ENCODE measurements at regions not wholly inside any gene's neighbourhood (a gene's known extent, or its start where the extent isn't known, plus 50 kb on each side); places are given as distances from the start of the nearest gene placed in this dataset.
A peak's percentile ranks its signal among the peaks of the same experiment; 100 is the strongest.

DNA sequence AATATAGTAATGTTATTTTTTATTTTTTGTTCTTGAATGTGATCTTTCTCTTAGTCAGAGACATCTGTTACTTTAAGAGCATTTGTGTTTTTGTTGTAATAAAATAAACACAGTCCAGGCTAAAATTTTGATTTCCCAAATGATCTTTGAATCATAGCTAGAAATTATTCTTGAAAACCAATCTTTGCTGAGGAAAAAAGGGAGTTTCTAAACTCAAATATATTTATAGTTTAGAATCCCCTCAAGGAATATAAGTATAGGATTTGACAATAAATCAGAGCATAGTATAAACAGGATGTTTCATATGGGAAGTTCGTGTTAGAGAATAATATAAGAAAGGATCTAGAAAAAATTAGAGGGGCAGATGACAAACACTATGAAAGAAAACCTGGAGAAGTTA, 118.8 kb upstream of the ADAMTS19 start:
- DNase-seq (ENCODE audit: low spot score): no peak

DNA sequence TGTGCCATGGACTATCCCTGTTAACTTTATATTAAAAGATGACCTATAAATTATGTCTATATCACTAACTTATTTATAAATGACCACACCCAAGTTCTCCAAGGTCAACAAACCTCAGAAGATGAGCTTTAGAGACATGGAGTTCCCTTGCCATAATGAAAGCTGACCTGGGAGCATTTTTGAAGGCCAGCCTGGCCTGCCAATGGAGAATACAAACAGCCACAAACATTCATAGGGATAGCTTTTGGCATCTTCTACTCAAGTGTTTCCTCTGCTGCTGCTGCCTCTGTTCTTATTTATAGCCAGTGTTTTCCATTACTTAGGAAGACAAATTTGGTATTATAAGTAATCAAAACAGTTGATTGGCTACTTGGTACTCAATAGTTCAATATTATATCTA, 117.3 kb upstream of the ADAMTS19 start:
- no peak for DNase-seq (ENCODE audit: low spot score)

DNA sequence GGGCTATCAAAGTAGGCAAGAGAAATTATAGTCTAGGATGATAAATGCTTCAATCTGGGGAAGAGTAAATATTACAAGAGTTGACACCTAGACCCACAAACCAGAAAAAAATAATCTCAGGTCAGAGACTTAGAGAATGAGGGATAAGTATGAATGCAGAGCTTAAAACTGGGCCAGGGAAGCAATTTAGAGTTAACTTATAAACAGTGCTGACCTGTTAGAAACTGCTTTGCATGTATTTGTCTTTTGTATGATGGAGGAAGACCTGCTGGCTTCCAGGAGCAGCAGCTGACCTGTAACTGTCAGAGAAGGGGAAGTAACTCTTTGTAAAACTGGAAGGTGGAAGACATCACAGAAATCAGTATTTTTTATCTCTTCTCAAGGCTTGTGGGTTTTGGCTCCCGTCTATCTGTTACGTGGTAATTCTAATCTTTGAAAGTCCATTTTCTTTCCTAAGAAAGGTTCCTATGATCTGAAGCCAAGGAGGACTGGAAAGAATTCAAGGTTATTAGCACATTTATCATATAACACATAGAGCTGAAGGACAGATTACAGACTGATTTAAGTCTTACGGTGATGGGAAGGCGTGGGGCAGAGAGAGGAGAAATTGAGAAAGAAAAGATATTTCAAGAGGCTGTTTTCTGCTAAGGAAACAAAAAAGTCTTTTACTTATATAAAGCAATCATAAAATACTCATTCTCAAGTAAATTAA, 114.7 kb upstream of the ADAMTS19 start:
- DNase-seq (ENCODE audit: low spot score): no peak

DNA sequence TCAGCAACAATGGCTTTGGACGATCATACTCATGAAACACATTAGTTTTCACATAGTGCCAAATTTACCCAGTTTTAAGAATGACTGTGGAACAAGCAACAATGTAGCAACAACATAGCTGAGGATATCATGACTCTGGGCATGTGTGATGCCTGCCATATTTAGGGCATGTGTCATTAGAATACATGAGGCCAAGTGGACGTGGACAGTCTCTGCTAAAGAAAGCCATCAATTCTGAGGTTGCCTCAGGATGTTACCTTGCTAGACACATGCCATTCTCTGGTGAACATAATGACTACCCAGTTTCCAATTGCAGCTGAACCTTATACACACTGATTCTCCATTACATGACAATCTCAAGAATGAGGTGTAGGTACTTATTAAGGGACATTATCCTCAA, 103.3 kb upstream of the ADAMTS19 start:
- DNase-seq (ENCODE audit: low spot score): no peak

DNA sequence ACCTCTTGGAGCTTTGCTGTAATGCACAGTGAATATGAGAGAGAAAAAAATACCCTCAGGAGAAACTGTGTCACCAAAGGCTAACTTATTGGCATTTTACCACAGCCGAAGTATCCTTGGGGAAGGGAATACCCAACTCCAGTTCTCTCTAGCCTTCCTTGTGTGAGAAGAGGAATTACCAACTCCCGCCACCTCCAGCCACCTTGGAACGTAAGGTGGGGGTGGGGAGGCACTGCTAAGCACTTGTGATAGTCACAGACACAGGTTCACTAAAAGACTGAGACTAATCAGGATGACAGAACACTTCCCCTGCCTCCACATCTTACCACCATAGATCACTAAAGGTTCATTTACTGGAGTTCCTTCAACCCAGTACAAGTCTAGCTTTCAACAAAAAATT, 102.0 kb upstream of the ADAMTS19 start:
- no peak for DNase-seq (ENCODE audit: low spot score)

DNA sequence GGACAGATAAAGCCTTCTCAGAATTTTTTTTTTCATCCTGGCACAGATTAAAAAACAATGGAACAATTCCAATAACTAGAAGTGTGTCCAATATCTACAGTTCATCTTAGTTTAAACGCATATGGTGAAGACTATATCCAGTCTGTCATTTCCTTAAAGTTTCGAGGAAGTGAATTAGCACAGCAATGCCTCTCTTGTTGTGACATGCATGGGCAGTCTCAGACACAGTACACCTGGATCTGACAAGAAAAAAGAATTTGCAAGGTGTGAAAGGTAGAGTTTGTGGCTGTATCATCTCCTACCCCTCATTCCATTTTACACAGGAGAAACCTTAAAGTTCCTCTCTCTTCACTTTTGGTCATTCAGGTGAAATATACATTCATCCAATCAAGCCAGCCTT, 100.6 kb upstream of the ADAMTS19 start:
- no peak for DNase-seq (ENCODE audit: low spot score)

DNA sequence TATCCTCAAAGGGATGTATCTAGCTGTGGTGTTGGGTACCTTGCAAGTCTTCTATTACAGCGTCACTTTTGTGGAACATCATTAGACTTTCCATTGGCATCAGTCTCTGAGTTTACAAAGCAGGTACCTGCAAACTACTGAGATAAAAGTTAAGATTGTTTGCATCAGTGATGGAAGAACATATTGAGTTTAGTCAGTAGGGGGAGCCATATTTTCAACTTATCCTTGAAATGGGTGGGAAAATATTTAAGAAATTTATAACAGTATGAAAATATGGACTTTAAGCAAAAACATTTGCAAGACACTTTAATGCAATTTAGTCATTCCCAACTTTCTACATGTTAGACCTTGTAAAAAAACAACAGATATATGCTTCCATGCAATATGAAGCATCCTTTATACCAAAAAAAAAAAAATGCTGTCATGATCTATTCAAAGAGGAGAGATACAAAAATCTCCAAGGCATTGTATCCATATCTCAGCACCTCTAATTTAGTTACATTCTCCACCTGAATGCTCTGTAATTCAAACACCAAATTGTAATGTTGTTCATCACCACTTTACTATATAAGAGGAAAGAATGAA, 98.6 kb upstream of the ADAMTS19 start:
- peak; percentile 9 for DNase-seq (ENCODE audit: low spot score)

DNA sequence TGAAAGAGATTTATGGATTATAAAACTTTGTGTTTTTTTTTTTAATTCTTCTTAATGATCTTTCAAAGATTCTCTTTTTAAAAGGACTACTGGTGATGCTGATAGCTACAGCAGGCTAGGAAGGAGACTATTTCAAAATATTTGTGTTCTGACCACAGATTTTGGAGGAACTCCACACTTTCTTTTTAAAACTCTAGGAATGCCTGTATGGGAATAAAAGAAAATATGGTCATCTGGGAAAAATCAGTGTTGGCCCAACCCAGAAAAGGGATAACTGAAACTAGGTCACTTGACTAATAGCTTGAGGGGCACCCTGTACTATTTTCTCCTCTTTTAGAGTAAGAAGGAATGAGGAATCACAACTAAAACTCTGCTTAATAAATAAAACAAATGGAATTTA, 97.6 kb upstream of the ADAMTS19 start:
- DNase-seq (ENCODE audit: low spot score): no peak

DNA sequence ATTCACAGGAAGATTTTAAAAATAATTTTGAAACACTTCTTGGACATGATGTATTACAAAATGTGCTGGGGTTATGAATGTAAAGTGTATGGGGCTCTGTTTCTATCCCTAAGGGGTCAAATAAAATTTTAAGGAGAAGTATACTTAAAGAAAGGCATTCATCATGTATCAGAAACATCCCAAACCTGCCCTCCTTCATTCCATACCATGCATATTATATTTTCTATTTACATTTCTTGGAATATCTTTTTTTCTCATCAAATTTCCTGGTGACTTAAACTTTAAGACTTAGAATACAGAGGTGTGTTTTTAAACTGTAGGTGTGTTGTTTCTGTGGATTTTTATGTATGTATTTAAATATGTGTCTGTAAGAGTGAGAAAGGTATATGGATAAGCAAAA, 96.1 kb upstream of the ADAMTS19 start:
- no peak for DNase-seq (ENCODE audit: low spot score)

DNA sequence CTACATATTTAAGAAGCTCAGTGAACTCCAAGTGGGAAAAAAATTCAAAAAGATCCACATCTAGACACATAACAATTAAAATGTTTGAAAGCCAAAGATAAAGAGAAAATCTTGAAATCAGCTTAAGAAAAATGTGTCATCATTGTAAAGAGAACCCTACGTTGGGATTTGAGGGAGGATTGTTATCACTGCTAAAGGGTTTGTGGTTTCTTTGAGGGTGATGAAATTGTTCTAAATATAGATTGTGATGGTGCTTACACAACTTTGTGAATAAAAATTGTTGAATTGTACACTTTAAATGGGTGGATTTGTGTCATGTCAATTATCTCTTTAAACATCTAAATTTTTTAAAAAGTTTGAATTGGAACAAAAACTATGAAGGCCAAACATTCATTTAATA, 92.2 kb upstream of the ADAMTS19 start:
- no peak for DNase-seq (ENCODE audit: low spot score)

DNA sequence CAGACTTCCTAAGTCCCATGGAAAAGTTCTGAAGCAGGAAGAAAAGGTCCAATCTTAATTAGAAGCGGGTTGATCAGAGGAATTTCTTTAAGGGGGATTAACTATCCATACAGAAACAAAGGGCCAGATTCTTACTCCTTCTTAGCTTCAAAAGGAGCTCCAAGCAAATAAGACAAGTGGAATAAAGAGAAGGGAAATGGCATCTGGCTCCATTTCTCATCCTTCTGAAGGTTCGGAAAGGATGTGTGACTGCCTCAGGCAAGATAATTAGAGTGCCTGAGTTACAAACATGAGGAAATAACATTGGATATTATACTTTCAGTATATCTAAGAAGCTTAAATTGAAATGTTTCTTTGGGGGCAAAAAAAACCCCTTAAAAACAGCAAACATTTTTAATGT, 88.1 kb upstream of the ADAMTS19 start:
- no peak for DNase-seq (ENCODE audit: low spot score)

DNA sequence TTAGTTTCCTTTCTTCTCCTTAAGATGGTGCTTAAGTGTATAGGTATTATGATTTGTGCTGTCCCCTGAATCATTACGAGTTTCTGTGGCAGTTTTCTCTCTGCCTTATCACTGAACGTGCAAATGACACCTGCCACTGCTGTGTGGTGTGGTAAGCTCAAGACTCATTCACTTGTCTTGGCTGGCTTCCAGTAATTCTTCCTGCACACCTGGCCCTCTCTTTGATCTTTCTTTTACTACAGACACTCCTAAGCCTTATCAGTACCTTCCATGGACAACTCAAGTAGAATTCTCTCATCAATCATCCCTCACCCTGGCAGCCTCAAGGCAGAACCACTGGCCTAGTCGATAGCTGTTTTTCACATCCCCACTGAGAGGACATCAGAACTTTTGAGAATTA, 82.6 kb upstream of the ADAMTS19 start:
- no peak for DNase-seq (ENCODE audit: low spot score)

DNA sequence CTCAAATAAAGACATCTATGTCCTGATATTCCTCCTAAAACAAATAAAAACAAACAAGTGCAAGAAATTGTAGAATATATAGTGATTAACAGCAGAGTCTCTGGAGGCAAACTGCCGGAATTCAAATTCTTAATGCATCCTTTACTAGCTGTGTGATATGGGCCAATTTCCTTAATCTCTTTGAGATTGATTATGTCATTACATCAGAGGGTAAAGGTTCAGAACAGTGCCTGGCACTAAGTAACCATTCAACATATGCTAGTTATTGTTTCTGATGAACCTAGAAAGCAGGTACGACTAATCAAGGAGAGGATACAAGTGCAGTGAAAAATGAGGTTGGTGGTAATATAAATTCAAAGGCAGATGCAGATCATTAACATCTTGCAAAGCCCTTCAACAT, 81.1 kb upstream of the ADAMTS19 start:
- DNase-seq (ENCODE audit: low spot score): no peak

DNA sequence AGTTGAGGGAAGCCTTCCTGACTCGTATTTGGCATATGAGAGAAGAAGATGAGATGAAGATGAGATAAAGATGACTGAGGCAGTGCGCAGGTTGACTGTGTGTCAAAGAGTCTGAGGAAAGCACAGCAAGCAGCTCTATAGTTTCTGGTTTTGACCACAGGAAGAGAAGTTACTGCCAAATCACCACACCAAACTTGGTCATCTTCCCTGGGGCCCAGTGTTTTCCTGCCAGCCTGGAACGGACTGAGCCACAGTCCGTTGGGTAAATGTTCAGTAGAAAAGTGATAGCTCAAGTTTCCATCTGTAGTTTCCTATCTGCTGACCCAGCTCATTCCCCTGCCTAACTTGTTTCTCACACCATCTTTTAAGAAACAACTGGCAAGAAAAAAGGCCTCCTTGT, 80.7 kb upstream of the ADAMTS19 start:
- no peak for DNase-seq (ENCODE audit: low spot score)

DNA sequence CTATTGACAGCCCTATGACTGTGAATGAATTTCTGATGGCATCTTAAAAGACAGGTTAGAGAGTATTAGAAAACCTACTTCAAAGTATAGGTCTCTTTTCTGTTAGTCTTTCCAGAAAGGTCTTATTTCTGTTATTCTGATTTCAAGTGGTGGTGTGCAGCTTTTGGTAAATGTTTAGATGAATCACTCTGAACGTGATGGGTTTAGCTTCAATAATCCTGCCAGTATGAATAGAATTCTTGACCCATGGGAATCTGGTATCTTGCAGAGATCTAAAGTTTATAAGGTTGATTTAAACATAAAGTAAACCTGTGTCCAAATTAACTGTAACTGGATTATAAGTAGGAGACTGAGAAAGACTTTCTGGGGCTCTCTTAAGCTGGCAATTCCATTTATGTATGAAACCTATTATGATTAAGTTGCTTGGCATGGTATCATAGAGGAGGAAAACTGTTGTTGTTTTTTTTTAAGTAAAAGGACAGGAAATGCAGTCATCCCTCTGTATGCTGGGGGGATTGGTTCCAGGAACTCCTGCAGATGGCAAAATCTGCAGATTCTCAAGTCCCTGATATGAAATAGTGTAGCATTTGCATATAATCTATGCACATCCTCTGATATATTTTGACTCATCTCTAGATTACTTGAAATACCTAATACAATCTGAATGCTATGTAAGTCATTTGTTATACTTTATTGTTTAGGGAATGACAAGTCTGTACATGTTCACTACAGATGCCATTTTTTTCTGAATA, 77.0 kb upstream of the ADAMTS19 start:
- no peak for DNase-seq (ENCODE audit: low spot score)

DNA sequence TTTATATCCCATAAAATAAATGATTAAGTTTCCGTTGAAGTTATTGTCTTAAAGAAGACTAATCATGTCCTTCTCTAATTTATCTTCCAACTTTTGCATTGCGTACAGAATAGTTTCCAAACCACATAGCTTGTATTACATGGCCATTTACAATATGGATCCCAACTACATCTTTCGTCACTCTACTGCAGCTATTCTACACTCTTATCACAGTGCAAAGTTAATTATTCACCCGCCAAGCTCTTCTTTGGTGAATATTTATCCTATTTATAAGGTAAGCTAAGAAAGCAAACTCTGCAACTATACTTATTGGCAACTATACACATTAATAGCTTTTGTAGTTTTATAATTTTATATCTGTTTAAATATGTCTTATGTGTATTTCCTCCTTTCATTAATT, 75.9 kb upstream of the ADAMTS19 start:
- DNase-seq (ENCODE audit: low spot score): no peak

DNA sequence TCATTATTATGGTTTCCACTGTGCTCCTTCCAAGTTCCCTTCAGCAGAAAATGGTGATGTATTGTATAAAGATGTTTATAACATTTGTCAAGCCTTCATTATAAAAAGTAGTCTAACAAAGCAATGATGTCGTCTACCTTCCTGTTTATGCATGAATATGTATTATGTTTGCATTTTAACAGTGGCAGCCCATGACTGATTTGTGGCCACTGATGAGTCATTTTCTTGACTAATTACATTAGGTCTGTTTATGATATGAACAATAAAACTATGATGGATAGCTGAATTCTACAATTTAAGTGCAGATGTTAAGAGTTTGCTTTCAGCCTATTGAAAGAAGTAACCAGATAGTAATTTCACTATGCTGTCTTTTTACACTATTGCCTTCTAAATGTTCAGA, 75.4 kb upstream of the ADAMTS19 start:
- no peak for DNase-seq (ENCODE audit: low spot score)

DNA sequence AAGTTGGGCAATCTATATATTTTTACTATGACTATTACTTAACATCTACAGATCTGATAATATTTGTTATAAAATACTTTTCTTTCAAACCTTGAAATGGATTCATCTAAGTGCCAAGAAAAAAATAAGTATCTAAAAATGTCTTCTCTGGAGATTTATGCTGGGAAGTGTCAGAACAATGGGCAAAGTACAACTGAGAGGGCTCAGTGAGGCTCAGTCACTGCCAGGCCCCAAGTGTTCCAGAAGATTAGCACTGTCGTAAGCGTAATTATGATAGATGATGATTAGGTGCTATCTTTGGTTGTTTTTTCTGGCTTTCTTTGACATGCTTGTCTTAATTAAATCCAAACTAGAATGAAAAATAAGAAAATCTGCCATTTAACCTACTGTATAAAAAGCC, 72.2 kb upstream of the ADAMTS19 start:
- DNase-seq (ENCODE audit: low spot score): no peak

DNA sequence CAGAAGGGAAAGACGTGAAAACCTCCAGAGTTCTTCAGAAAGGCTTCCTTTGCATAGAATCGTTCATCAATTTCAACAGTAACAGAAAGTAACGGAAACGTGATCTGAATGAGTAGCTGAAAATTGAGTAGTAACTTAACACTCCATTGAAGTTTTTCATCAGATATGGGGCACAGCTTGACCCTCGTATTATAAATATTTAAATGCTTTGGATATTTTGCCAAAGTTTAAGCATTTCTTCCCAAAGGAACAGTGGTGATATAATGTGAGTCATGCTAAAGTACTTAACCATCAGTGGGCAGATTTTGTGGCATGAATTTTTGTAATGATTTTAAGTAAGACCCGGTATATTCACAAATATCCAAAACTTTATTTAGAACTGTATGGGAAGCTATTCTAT, 67.4 kb upstream of the ADAMTS19 start:
- no peak for DNase-seq (ENCODE audit: low spot score)

DNA sequence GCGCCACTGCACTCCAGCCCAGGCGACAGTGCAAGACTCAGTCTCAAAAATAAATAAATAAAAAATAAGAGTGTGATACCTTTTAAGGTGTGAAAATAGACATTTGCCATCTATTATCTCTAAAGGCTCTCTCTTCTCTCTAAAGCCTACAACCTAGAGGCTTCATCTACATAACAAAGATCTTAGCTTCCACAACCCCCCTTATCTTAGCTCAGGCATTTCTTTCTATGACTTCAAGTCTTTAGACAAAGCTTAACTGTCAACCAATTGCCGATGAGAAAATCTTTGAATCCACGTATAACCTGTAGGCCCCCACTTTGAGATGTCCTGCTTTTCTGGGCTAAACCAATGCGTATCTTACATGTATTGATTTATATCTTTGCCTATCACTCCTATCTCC, 64.9 kb upstream of the ADAMTS19 start:
- DNase-seq (ENCODE audit: low spot score): no peak

DNA sequence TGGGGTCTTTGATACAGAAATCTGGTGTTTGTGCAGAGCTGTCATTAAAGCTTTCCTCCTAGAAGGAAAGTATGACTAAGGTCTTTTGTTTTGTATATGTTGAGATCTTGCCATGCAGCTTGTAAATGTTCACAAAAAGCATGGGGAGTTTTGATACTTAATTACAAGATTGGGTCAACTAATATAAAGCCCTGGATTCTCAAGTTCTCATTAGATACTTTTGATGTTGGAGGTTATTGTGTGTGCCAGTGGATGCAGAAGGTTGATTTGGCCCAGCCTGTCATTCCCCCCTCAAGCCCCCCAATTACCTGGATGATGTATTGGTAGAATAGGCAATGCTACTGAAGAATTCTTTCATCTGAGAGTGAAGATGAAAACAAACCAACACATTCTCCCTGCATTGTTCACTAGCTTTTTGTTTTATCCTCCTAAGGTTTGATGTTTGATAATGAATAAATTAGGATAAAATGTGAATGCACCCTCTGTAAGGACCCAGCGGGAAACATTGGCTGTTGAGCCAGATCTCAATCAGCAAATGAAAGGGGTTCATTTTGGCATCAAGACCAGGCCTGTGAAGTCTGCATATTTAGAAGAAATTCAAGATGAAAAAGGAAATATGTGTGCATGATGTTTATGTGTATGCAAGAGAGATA, 61.9 kb upstream of the ADAMTS19 start:
- DNase-seq (ENCODE audit: low spot score): no peak

DNA sequence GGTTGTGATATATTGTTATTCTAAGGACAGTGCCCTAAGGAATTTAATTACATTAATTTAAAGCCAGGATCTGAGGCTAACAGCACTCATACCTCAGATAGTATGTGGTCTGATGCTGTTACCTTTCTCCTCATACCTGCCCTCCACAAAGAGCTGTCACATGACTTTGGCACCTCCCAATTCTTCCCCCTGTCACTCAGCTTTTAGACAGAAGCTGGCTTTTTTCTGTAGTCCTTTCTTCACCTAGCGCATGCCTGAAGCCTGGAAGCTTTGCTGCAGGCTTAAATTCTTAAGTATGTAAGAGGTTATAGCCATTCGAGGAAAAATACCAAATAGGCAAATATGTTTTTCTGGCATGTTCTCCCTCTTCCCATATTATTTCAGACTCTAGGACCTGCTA, 61.0 kb upstream of the ADAMTS19 start:
- DNase-seq (ENCODE audit: low spot score): no peak

DNA sequence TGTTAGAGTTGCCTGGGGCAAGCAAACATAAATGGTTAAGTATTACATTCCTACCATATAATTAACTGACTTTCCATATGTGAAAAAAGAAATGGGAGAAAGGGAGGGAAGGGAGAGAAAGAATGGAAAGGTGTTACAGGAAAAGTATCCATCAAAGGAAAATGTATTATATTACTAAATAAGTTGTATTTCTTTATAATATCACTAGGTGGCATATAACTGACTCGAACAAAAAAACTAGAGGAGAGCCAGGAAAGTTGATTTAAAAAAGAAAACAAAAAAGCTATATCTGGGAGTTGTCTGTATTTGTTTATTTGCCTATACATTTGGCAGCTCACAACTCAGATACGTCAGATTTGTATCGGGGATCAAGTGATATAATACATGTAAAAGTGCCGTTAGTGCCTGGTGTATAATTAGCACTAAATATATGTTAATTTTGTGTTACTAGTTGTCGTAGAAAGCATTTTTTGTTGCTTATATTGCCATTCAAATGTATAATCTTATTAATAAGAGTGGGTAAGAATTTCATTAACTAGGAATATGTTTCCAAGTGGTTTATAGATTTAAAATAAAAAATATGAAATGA, 59.6 kb upstream of the ADAMTS19 start:
- peak; percentile 29 for DNase-seq (ENCODE audit: low spot score)

All from GM03348 (cell line).